Ectodermal cell (in vitro differentiated cells): ENCODE measurements at regions not wholly inside any gene's neighbourhood (a gene's known extent, or its start where the extent isn't known, plus 50 kb on each side); places are given as distances from the start of the nearest gene placed in this dataset.

ENCODE experiments used
- H3K27ac ChIP-seq: 2 replicates; pipeline ENCODE4 v1.7.0; 2013; ENCODE audit warnings: mild to moderate bottlenecking, low read depth, low read length; ENCODE audit not compliant: insufficient read depth, poor library complexity, severe bottlenecking
- H3K27me3 ChIP-seq: 2 replicates; pipeline ENCODE4 v1.7.0; 2013; ENCODE audit warnings: mild to moderate bottlenecking, low read length; ENCODE audit not compliant: insufficient read depth, control insufficient read depth, poor library complexity, severe bottlenecking
- H3K36me3 ChIP-seq: one replicate; pipeline ENCODE4 v1.7.0; 2013; ENCODE audit warnings: low read length; ENCODE audit not compliant: control insufficient read depth, insufficient read depth
- H3K4me1 ChIP-seq: one replicate; pipeline ENCODE4 v1.7.0; 2013; ENCODE audit warnings: low read length; ENCODE audit not compliant: control insufficient read depth, insufficient read depth
- H3K4me3 ChIP-seq: 2 replicates; pipeline ENCODE4 v1.7.0; 2013; ENCODE audit warnings: low read depth, low read length, control low read depth; ENCODE audit not compliant: insufficient read depth
- H3K9me3 ChIP-seq: 2 replicates; pipeline ENCODE4 v1.7.0; 2013; ENCODE audit warnings: mild to moderate bottlenecking, low read length, moderate library complexity; ENCODE audit not compliant: control insufficient read depth
- WGBS, 2 experiments: methylation state at CpG; one replicate each; pipeline ENCODE4 v1.1.7; 2013; ENCODE audit warnings: missing lambda C conversion rate in 2 of 2; 5-methylcytosine and 5-hydroxymethylcytosine counted together

DNA sequence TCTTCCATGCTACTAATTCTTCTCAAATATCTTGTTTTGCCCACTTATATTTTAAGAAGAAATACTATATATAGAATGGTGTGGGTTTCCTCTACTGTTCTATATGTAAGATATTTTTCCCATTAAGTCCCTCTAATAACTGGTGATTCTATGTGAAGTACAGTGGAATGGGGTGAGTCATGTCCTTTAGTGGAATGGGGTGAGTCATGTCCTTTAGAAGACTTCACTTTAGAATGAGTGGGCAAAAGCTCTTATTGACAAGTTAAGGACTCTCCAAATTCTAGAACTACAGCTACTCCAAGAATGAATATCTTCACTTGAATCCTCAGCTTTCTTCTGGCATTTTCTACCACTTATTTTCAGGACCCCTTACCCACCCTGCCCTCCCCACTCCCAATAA is 349.9 kb downstream of the ETNK1 start:
- Histone ChIP-seq H3K4me3 (no peak overlapping the region), H3K27me3 (no peaks in the 10 kb centered on the region), H3K4me1 (no peaks in the 10 kb centered on the region), H3K27ac (no peak overlapping the region), H3K9me3 (no peaks in the 10 kb centered on the region), H3K36me3 (no peaks in the 10 kb centered on the region)

DNA sequence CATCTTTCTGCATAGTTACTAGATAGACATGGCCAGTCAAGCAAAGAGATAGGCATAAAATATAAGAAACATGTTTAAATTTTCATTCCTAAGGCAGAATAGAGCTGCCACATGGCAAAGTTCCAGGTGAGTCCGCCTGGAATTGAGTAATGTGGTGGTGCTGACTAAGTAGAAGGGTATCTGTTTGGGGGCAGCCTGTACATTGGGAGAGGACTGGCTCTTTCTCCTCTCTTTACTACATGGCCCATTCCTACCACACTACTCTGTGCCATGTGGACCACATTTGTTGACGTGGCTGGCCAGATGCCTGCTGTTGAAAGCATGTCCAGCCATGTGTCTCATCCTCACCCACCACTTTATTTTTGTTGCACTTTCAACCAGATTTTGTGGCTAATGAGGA is 354.0 kb downstream of the ETNK1 start:
- Histone ChIP-seq H3K36me3 (no peaks in the 10 kb centered on the region), H3K9me3 (no peaks in the 10 kb centered on the region), H3K27ac (no peak overlapping the region), H3K27me3 (no peaks in the 10 kb centered on the region), H3K4me1 (peaks cover 3% of the 10 kb centered on the region), H3K4me3 (no peak overlapping the region)
- WGBS, 2 experiments = 85 to 96% methylated on average over 1 to 2 of the region's 2 CpGs

DNA sequence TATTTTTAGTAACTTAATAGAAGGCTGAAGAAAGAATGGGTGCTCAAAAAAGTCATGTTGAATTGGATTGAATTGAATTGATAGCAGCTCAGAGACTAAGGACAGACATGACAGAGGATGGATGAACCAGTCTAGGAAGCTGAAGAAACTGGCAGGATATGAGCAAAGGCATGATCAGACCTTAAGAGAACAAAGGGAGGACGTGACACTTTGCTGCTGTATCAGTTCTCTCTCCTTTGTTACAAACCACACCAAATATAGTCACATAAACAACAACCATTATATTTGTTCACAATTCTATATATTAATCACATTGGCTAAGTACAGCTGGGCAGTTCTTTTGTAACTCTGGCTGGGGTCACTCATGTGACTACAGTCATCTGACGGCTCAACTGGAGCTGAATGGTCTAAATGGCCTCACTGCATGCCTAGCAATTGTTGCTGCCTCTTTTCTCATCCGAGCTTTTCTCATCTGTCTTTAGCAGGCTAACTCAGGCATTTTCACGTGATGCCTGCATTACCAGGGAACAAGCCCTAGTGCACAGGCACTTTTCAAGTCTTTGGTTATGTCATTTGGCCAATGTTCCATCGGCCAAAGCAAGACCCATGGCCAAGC is 355.0 kb downstream of the ETNK1 start:
- Histone ChIP-seq H3K27ac (no peak overlapping the region), H3K4me1 (peaks cover 3% of the 10 kb centered on the region), H3K36me3 (no peaks in the 10 kb centered on the region), H3K27me3 (no peaks in the 10 kb centered on the region), H3K4me3 (no peak overlapping the region), H3K9me3 (no peaks in the 10 kb centered on the region)
- WGBS, 2 experiments = 82 to 89% methylated on average over 5 of the region's 5 CpGs

DNA sequence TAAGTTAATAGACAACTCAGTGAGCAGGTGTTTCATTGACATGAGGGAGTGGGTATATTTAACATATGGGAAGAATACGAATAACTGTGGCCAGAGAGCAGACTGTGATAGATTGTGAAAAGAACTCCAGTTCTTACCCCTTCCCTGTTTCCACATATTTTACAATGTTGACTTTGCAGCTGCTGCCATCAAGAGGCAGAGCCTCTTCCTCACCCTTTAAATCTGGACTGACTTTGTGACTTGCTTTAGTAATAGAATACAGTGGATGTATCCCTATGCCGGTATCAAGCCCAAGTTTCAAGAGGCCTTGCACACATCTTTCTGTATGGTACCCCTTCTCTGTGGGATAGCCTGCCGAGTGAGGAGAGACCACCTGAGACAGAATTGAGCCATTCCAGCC is 356.7 kb downstream of the ETNK1 start:
- Histone ChIP-seq H3K27me3 (no peaks in the 10 kb centered on the region), H3K4me1 (peaks cover 3% of the 10 kb centered on the region), H3K4me3 (no peak overlapping the region), H3K27ac (no peak overlapping the region), H3K36me3 (no peaks in the 10 kb centered on the region), H3K9me3 (no peaks in the 10 kb centered on the region)
- 93 to 99% methylated on average over 3 of the region's 3 CpGs for WGBS, 2 experiments

DNA sequence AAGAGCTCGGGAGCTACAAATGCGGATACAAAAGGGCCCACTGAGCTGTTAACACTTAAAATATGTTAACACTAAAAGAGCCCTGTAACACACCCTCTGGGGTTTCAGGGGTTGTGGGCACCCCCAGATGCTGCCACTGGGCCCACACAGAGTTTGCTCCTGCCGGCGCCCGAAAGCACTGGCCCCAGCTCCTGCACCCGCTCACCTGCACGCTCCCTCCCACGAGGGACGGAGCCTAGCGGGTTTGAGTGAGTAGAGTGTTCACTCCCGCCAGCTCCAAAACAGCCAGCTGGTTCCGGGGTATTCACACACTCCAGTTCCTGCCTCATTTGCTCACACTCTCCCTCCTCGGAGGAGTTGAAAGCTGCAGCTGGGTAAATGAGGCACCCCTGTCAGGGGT is 357.7 kb downstream of the ETNK1 start:
- WGBS, 2 experiments = 81 to 85% methylated on average over 13 of the region's 13 CpGs
- H3K4me3 ChIP-seq = no peak overlapping the region
- H3K36me3 ChIP-seq = no peaks in the 10 kb centered on the region
- no peaks in the 10 kb centered on the region for H3K9me3 ChIP-seq
- H3K27ac ChIP-seq = no peak overlapping the region
- H3K4me1 ChIP-seq = peaks cover 3% of the 10 kb centered on the region
- no peaks in the 10 kb centered on the region for H3K27me3 ChIP-seq

DNA sequence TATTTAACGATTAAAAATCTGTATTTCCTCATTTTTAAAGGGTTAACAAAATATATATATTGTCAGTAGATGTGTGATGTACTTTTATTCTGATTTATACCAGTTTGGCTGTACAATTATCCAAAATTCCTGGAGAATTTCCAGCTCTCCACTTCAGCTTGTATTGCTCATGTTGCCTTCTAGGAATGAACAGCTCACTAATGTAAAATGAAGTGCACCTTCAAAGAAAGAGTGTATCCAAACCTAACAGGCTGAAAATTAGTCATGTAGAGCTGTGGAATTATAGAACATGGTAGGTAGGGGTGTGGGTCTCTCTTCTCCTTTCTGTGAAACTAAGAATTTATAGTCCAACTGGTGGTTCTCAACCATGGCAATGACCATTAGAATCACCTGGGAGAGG is 362.0 kb downstream of the ETNK1 start:
- Histone ChIP-seq H3K27ac (no peak overlapping the region), H3K27me3 (no peaks in the 10 kb centered on the region), H3K9me3 (no peaks in the 10 kb centered on the region), H3K4me1 (peaks cover 14% of the 10 kb centered on the region), H3K4me3 (no peak overlapping the region), H3K36me3 (no peaks in the 10 kb centered on the region)
- no CpG with 5 or more reads among the region's 1 CpG for whole genome bisulfite sequencing, 2 experiments

DNA sequence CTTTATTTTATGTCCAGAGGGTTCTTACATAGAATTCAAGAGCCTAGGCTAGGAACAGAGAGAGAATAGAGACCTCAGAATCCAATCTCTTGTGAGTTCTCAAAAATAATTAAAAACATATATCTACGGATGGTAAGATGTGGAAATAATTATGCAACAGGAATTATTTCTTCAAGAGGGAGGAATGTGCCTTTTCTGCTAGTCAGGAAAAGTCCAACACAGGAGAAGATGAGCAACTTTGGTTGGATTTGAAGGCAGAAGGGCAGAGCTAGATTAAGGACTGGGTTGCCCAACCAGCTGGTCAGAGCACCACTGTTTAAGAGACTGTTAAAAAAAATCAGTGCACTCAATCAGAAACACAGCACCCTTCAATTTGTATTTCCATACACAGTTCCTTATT is 365.5 kb downstream of the ETNK1 start:
- Histone ChIP-seq H3K27ac (no peak overlapping the region), H3K4me1 (peaks cover 11% of the 10 kb centered on the region), H3K27me3 (no peaks in the 10 kb centered on the region), H3K36me3 (no peaks in the 10 kb centered on the region), H3K9me3 (no peaks in the 10 kb centered on the region), H3K4me3 (no peak overlapping the region)
- 90 to 100% methylated on average over 1 of the region's 1 CpG for WGBS, 2 experiments

DNA sequence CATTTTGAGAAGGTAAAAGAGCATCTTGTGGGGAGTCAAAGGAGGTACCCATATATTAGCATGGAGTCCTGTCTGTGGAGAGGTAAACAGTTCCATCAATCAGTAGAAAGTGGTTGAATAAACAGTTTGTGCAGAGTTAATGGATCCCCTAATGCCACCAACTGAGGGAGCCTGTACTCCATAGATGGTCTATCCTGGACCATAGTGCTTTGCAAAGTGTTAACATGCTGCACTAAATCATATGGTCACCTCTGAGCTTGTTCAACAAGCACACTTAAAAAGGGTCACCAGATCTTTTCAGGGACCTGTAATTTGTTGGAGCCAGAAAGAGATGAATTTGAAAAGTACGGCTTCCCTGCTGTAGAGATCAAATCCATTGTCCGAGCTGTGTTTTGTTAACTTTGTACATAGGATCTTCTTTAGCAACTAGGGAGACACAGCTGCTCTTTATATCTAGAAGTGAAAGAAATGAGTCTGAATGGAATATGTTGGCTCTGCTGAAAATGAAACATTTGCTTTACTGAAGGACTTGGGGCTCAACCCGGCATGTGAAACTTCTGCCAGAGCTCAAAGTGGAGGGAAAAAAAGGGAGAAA is 366.4 kb downstream of the ETNK1 start:
- Histone ChIP-seq H3K4me3 (no peak overlapping the region), H3K36me3 (no peaks in the 10 kb centered on the region), H3K27me3 (no peaks in the 10 kb centered on the region), H3K27ac (no peak overlapping the region), H3K9me3 (no peaks in the 10 kb centered on the region), H3K4me1 (peaks cover 11% of the 10 kb centered on the region)
- WGBS, 2 experiments = 90 to 94% methylated on average over 3 of the region's 3 CpGs

DNA sequence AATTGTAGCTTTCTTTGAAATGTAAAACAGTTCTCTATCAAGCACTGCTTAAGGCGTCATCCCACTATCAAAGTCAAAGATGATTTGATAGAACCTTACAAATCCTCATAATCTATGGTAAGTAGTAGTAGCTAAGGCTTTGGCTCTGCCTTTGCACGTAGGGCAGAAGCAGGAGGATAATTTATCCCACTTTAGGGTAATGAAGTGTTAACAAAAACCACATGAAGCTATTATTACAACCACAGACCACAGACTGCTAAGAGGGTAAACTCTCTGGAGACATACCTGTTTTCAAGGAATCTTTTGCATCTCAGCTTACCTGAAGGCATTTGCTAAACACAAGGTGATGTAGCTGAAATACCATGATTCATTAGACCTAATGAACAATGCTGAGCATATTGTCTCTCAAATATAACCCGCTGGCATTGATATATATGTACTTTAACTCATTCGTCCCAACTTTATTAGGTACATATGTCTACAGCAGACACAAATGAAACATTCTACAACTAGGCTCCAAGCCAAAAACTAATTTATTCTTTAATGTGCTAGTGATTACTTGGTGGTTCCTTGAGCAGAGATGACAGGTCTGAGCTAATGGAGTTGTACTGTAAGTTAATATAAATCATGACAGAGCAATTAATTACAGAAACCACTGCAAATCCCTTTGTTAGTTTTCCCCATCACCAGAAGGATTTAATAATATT is 368.8 kb downstream of the ETNK1 start:
- Histone ChIP-seq H3K27ac (no peak overlapping the region), H3K36me3 (no peaks in the 10 kb centered on the region), H3K4me3 (no peak overlapping the region), H3K9me3 (no peaks in the 10 kb centered on the region), H3K4me1 (peaks cover 10% of the 10 kb centered on the region), H3K27me3 (no peaks in the 10 kb centered on the region)
- 83 to 91% methylated on average over 2 to 4 of the region's 4 CpGs for WGBS, 2 experiments

DNA sequence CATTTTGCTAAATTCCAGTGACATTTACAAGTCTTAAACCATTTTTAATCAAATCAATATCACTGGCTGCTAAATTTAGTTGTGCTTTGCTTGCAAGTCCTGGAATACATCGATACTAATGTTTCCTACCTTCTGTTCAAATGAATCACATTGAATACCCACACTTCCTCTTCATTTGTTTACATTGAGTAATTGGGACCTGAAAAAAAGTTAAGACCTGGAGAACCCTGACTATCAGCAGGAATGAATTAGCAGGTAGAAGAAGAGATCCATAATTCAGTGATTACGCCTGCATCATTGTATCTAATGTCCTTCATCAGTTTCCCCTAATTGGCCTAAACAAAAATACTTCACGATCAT is 369.3 kb downstream of the ETNK1 start:
- Histone ChIP-seq H3K36me3 (no peaks in the 10 kb centered on the region), H3K4me1 (peaks cover 6% of the 10 kb centered on the region), H3K27ac (no peak overlapping the region), H3K27me3 (no peaks in the 10 kb centered on the region), H3K9me3 (no peaks in the 10 kb centered on the region), H3K4me3 (no peak overlapping the region)
- WGBS, 2 experiments = 98 to 100% methylated on average over 2 to 3 of the region's 3 CpGs
